IPS DF 6.9 (cell line): ENCODE measurements at regions not wholly inside any gene's neighbourhood (a gene's known extent, or its start where the extent isn't known, plus 50 kb on each side); places are given as distances from the start of the nearest gene placed in this dataset.

Experiments
- DNase-seq: peaks from one replicate; pipeline ENCODE4 v3.0.0-alpha.2; 2013; ENCODE audit warnings: low read depth, low spot score
- H3K27ac ChIP-seq: one replicate; pipeline ENCODE4 v1.5.1; 2013; ENCODE audit warnings: low read length, control low read depth
- H3K27me3 ChIP-seq: 2 replicates; pipeline ENCODE4 v1.6.1; 2013; ENCODE audit warnings: mild to moderate bottlenecking, low read length; ENCODE audit not compliant: control insufficient read depth, insufficient read depth
- H3K36me3 ChIP-seq: 2 replicates; pipeline ENCODE4 v1.6.1; 2013; ENCODE audit warnings: low read length; ENCODE audit not compliant: control insufficient read depth, insufficient read depth
- H3K4me1 ChIP-seq: 2 replicates; pipeline ENCODE4 v1.6.1; 2013; ENCODE audit warnings: low read length; ENCODE audit not compliant: control insufficient read depth, insufficient read depth
- H3K4me3 ChIP-seq: 2 replicates; pipeline ENCODE4 v1.5.1; 2013; ENCODE audit warnings: mild to moderate bottlenecking, low read length
- H3K9me3 ChIP-seq: 2 replicates; pipeline ENCODE4 v1.6.1; 2013; ENCODE audit warnings: low read length, inconsistent platforms; ENCODE audit not compliant: control insufficient read depth, insufficient read depth
- WGBS: extraction: QIAGEN DNeasy Blood & Tissue Kit; methylation state at CpG from one replicate; pipeline ENCODE4 v1.1.7; 2013; ENCODE audit warnings: mixed read lengths, missing lambda C conversion rate; ENCODE audit not compliant: insufficient read length, insufficient coverage; 5-methylcytosine and 5-hydroxymethylcytosine counted together

- WGBS = no CpG with 5 or more reads among the region's 12 CpGs
- Histone ChIP-seq H3K27ac (no peak overlapping the region), H3K4me1 (no peaks in the 10 kb centered on the region), H3K27me3 (no peaks in the 10 kb centered on the region), H3K4me3 (no peak overlapping the region), H3K9me3 (peaks cover 22% of the 10 kb centered on the region), H3K36me3 (no peaks in the 10 kb centered on the region; the same call in 1 of the 2 replicates)
- no peak for DNase-seq
Measured at GRCh38 chr22:49588739-49589138, 238.9 kb downstream of the BRD1 start.

GRCh38 chr22:49587987-49588386 lies 239.7 kb downstream of the BRD1 start:
- Histone ChIP-seq H3K4me3 (no peak overlapping the region), H3K36me3 (no peaks in the 10 kb centered on the region; the same call in 1 of the 2 replicates), H3K27ac (no peak overlapping the region), H3K9me3 (peaks cover 20% of the 10 kb centered on the region), H3K4me1 (no peaks in the 10 kb centered on the region), H3K27me3 (no peaks in the 10 kb centered on the region)
- DNase-seq = no peak
- no CpG with 5 or more reads among the region's 13 CpGs for WGBS

GRCh38 chr22:49587421-49587820 lies 240.3 kb downstream of the BRD1 start:
- Histone ChIP-seq H3K4me3 (no peak overlapping the region), H3K36me3 (no peaks in the 10 kb centered on the region; the same call in 1 of the 2 replicates), H3K4me1 (no peaks in the 10 kb centered on the region), H3K9me3 (peaks cover 20% of the 10 kb centered on the region), H3K27me3 (no peaks in the 10 kb centered on the region), H3K27ac (no peak overlapping the region)
- no CpG with 5 or more reads among the region's 13 CpGs for WGBS
- DNase-seq = no peak

- no peaks in the 10 kb centered on the region; the same call in 1 of the 2 replicates for H3K36me3 ChIP-seq
- no peaks in the 10 kb centered on the region for H3K4me1 ChIP-seq
- H3K27ac ChIP-seq = no peak overlapping the region
- H3K27me3 ChIP-seq = no peaks in the 10 kb centered on the region
- peaks cover 20% of the 10 kb centered on the region for H3K9me3 ChIP-seq
- WGBS = no CpG with 5 or more reads among the region's 12 CpGs
- no peak overlapping the region for H3K4me3 ChIP-seq
- no peak for DNase-seq
Measured at GRCh38 chr22:49586873-49587272, 240.8 kb downstream of the BRD1 start.

- Histone ChIP-seq H3K27ac (no peak overlapping the region), H3K27me3 (no peaks in the 10 kb centered on the region), H3K36me3 (no peaks in the 10 kb centered on the region; the same call in 1 of the 2 replicates), H3K9me3 (peaks cover 20% of the 10 kb centered on the region), H3K4me1 (no peaks in the 10 kb centered on the region), H3K4me3 (no peak overlapping the region)
- no peak for DNase-seq
- WGBS = no CpG with 5 or more reads among the region's 20 CpGs
Measured at GRCh38 chr22:49586244-49586748, 241.4 kb downstream of the BRD1 start.

GRCh38 chr22:49585461-49586243 lies 242.0 kb downstream of the BRD1 start:
- H3K4me3 ChIP-seq = no peak overlapping the region
- H3K36me3 ChIP-seq = no peaks in the 10 kb centered on the region; the same call in 1 of the 2 replicates
- no peaks in the 10 kb centered on the region for H3K4me1 ChIP-seq
- peaks cover 20% of the 10 kb centered on the region for H3K9me3 ChIP-seq
- no peak for DNase-seq
- no peaks in the 10 kb centered on the region for H3K27me3 ChIP-seq
- H3K27ac ChIP-seq = no peak overlapping the region
- no CpG with 5 or more reads among the region's 23 CpGs for WGBS

- H3K27ac ChIP-seq = no peak overlapping the region
- peaks cover 19% of the 10 kb centered on the region for H3K9me3 ChIP-seq
- H3K27me3 ChIP-seq = no peaks in the 10 kb centered on the region
- H3K36me3 ChIP-seq = no peaks in the 10 kb centered on the region
- DNase-seq = no peak
- WGBS = no CpG with 5 or more reads among the region's 26 CpGs
- H3K4me3 ChIP-seq = no peak overlapping the region
- no peaks in the 10 kb centered on the region for H3K4me1 ChIP-seq
Measured at GRCh38 chr22:49583886-49584505, 243.7 kb downstream of the BRD1 start.

- Histone ChIP-seq H3K9me3 (peaks cover 19% of the 10 kb centered on the region), H3K27ac (no peak overlapping the region), H3K27me3 (no peaks in the 10 kb centered on the region), H3K36me3 (no peaks in the 10 kb centered on the region), H3K4me1 (no peaks in the 10 kb centered on the region), H3K4me3 (no peak overlapping the region)
- DNase-seq = no peak
- WGBS = no CpG with 5 or more reads among the region's 11 CpGs
Measured at GRCh38 chr22:49583341-49583740, 244.3 kb downstream of the BRD1 start.

- DNase-seq = no peak
- Histone ChIP-seq H3K27me3 (no peaks in the 10 kb centered on the region), H3K36me3 (no peaks in the 10 kb centered on the region), H3K9me3 (peaks cover 18% of the 10 kb centered on the region), H3K4me3 (no peak overlapping the region), H3K4me1 (no peaks in the 10 kb centered on the region), H3K27ac (no peak overlapping the region)
- WGBS = no CpG with 5 or more reads among the region's 11 CpGs
Measured at GRCh38 chr22:49582678-49583077, 245.0 kb downstream of the BRD1 start.

GRCh38 chr22:49582181-49582580 lies 245.5 kb downstream of the BRD1 start:
- Histone ChIP-seq H3K27ac (no peak overlapping the region), H3K36me3 (no peaks in the 10 kb centered on the region), H3K4me3 (no peak overlapping the region), H3K27me3 (no peaks in the 10 kb centered on the region), H3K4me1 (no peaks in the 10 kb centered on the region), H3K9me3 (peaks cover 18% of the 10 kb centered on the region)
- no CpG with 5 or more reads among the region's 4 CpGs for WGBS
- DNase-seq = no peak
